SK-N-SH (cell line): ENCODE measurements at regions not wholly inside any gene's neighbourhood (a gene's known extent, or its start where the extent isn't known, plus 50 kb on each side); places are given as distances from the start of the nearest gene placed in this dataset.
A peak's percentile ranks its signal among the peaks of the same experiment; 100 is the strongest.

Source experiments
- CTCF ChIP-seq: fragments of 200-600 bp; sonication (generic); IDR thresholded peaks from 2 replicates; pipeline ENCODE4 v1.6.1; 2017; ENCODE audit warnings: antibody characterized with exemption, mild to moderate bottlenecking, moderate library complexity
- ELF1 ChIP-seq: IDR thresholded peaks from 2 replicates; pipeline ENCODE4 v1.4.0; 2012
- GABPA ChIP-seq: IDR thresholded peaks from 2 replicates; pipeline ENCODE4 v1.4.0; 2012; ENCODE audit warnings: low read depth, mild to moderate bottlenecking
- MAX ChIP-seq: IDR thresholded peaks from 2 replicates; pipeline ENCODE4 v1.4.0; 2012; ENCODE audit warnings: low read depth
- SIN3A ChIP-seq: IDR thresholded peaks from 2 replicates; pipeline ENCODE4 v1.6.1; 2012; ENCODE audit warnings: low read depth, mild to moderate bottlenecking, low read length, moderate library complexity, borderline replicate concordance
- TCF12 ChIP-seq: IDR thresholded peaks from 2 replicates; pipeline ENCODE4 v1.4.0; 2012
- USF1 ChIP-seq: IDR thresholded peaks from 2 replicates; pipeline ENCODE4 v1.4.0; 2012; ENCODE audit warnings: low read depth, borderline replicate concordance

GRCh38 chr1:234533034-234533891, 54.3 kb upstream of the TARBP1 start:
- TF ChIP-seq TCF12 (peak; percentile 69), USF1 (no peak), GABPA (no peak), CTCF (no peak), MAX (0 out of 2 replicates have a peak, but pooled peaks have one; percentile 16), ELF1 (no peak), SIN3A (0 out of 2 replicates have a peak, but pooled peaks have one; percentile 47)
